Colonic mucosa (tissue), 4 donors: ENCODE measurements at regions not wholly inside any gene's neighbourhood (a gene's known extent, or its start where the extent isn't known, plus 50 kb on each side); places are given as distances from the start of the nearest gene placed in this dataset.

Source experiments
- DNase-seq: peaks from one replicate; pipeline ENCODE4 v3.0.0-alpha.2; 2020
- H3K27ac ChIP-seq: fragments of 200-600 bp; one replicate; pipeline ENCODE4 v1.8.0; 2021
- H3K27me3 ChIP-seq: fragments of 200-600 bp; one replicate; pipeline ENCODE4 v1.8.0; 2021
- H3K36me3 ChIP-seq: fragments of 200-600 bp; one replicate; pipeline ENCODE4 v1.8.0; 2021
- H3K4me1 ChIP-seq: fragments of 200-600 bp; one replicate; pipeline ENCODE4 v1.8.0; 2021; ENCODE audit warnings: mild to moderate bottlenecking
- H3K4me3 ChIP-seq: fragments of 200-600 bp; one replicate; pipeline ENCODE4 v1.8.0; 2021
- H3K9ac ChIP-seq, 2 donors: one replicate each; pipeline ENCODE4 v1.7.0; 2013; ENCODE audit warnings: control low read depth in 2 of 2, low read depth in 2 of 2, low read length in 2 of 2
- H3K9me3 ChIP-seq: fragments of 200-600 bp; one replicate; pipeline ENCODE4 v1.8.0; 2021
- intact Hi-C: fragments of 100-400 bp; cut with DNase I; formaldehyde crosslinking; loops from one replicate; pipeline ENCODE4 v1.14.1; 2022
- TF ChIP-seq, protein P1 (sequence below): fragments of 200-600 bp; IDR thresholded peaks from one replicate; pipeline ENCODE4 v1.8.0; 2022; ENCODE audit warnings: antibody characterized with exemption, mild to moderate bottlenecking
- donor health status: healthy.
- donor health status: DM: no; HTN: no; CAD: no.
- donor health status: DM: no; HTN: no; CAD: no.

DNA sequence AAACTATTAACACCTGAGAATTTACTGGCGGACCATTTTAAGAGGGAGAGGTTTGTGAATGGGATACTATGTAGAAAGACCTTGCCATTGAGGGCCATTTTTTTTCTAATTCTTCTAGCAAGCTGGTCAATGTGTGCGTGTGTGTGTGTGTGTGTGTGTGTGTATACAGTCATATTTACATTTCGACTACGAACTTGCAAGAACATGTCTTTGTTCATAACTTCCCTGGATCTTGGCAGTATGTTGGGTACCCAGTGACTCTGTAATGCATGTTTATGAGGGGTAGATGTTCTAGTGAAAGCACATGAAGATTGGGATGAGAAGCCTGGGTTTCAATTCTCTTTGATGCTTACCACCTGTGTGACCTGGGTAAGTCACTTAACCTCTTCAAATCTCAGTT is 133.6 kb downstream of the UBE2E3 start:
- TF ChIP-seq, protein P1, sequence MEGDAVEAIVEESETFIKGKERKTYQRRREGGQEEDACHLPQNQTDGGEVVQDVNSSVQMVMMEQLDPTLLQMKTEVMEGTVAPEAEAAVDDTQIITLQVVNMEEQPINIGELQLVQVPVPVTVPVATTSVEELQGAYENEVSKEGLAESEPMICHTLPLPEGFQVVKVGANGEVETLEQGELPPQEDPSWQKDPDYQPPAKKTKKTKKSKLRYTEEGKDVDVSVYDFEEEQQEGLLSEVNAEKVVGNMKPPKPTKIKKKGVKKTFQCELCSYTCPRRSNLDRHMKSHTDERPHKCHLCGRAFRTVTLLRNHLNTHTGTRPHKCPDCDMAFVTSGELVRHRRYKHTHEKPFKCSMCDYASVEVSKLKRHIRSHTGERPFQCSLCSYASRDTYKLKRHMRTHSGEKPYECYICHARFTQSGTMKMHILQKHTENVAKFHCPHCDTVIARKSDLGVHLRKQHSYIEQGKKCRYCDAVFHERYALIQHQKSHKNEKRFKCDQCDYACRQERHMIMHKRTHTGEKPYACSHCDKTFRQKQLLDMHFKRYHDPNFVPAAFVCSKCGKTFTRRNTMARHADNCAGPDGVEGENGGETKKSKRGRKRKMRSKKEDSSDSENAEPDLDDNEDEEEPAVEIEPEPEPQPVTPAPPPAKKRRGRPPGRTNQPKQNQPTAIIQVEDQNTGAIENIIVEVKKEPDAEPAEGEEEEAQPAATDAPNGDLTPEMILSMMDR = no peak

DNA sequence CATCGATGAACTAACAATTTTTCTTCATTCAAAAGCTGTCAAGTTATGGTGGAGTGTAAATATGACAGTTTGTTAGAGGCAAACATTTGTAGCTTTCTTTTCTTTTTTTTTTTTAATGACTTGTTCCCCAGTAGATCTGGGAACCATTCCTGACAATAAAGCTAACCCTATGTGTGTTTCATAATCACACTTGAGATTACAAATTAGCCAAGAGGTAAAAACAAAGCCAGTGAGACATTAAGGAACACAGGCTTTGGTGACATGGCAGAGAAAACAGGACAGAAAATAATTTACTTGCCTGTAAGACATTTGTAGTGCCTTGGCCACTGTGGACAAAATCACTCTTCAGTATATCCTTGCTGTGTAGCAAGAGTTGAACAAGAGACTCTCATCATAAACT is 135.9 kb downstream of the UBE2E3 start:
- TF ChIP-seq, protein P1 = no peak
- Histone ChIP-seq H3K27me3 (no peaks in the 10 kb centered on the region), H3K4me1 (no peaks in the 10 kb centered on the region), H3K9ac (no peak overlapping the region), H3K9me3 (no peaks in the 10 kb centered on the region), H3K4me3 (no peak overlapping the region), H3K36me3 (no peaks in the 10 kb centered on the region), H3K27ac (no peak overlapping the region)
- no peak for DNase-seq
- intact Hi-C loops = no loop called here

More for the DNA sequence above, 133.6 kb downstream of the UBE2E3 start:
- Histone ChIP-seq H3K9me3 (no peaks in the 10 kb centered on the region), H3K9ac (no peak overlapping the region), H3K36me3 (no peaks in the 10 kb centered on the region), H3K4me3 (no peak overlapping the region), H3K27ac (no peak overlapping the region), H3K4me1 (no peaks in the 10 kb centered on the region), H3K27me3 (no peaks in the 10 kb centered on the region)
- intact Hi-C loops = no loop called here
- no peak for DNase-seq

DNA sequence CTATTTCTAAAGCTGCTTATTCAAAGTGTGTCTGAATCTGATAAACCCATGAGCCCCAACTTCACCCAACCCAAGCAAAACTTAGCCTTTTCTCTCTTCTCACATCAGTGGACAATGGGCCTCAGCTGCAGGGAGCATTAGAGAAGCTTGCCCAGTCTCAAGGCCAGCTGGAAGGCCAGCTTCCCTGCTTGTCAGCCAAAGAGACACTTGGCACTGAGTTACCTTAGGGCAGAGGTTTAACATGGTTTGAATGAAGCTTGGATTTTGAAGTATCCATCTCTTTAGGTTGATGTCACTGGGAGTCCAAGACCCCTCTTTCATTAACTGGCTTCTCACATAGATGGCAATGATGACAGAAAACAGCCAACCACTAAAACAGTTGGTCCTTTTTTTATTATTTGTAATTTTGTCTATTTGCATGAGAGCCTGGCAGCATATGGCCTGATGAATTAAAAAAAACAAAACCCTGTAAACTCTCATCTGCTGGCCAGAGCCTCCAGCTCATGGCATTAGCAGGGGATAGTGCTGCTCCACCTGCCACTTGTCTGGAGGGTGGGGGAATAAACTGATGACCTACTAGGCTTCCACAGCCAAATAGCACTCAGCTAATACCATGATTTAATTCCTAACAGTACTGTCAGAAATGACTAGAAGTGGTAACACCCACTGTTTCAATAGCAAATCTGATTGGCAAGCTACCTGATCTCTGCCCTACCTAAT is 137.0 kb downstream of the UBE2E3 start:
- intact Hi-C loops = no loop called here
- TF ChIP-seq, protein P1 = no peak
- DNase-seq = no peak

DNA sequence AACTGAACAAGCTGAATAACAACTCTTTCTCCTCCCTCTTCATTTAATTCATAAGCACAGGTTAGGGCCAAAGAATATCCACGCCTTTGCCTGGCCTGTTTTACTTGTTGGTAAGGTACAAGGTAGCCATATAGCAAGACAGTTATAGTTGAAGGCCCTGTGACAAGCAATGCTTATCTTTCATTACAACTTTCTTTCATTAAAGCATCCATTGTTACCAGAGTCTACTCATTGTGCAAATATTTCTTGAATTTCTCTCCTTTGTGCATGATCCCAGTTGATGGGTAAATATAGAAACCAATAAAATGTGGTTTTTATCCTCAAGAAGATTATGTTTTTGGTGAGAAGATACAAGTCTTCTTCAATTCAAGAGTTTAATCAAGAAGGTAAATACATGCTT is 140.2 kb downstream of the UBE2E3 start:
- Histone ChIP-seq H3K9ac (no peak overlapping the region), H3K4me1 (no peaks in the 10 kb centered on the region), H3K9me3 (no peaks in the 10 kb centered on the region), H3K4me3 (no peak overlapping the region), H3K36me3 (no peaks in the 10 kb centered on the region), H3K27ac (no peak overlapping the region), H3K27me3 (no peaks in the 10 kb centered on the region)
- TF ChIP-seq, protein P1 = no peak
- DNase-seq = no peak
- intact Hi-C loops = no loop called here

More for the DNA sequence above, 137.0 kb downstream of the UBE2E3 start:
- Histone ChIP-seq H3K9me3 (no peaks in the 10 kb centered on the region), H3K36me3 (no peaks in the 10 kb centered on the region), H3K4me1 (no peaks in the 10 kb centered on the region), H3K4me3 (no peak overlapping the region), H3K9ac (no peak overlapping the region), H3K27me3 (no peaks in the 10 kb centered on the region), H3K27ac (no peak overlapping the region)

DNA sequence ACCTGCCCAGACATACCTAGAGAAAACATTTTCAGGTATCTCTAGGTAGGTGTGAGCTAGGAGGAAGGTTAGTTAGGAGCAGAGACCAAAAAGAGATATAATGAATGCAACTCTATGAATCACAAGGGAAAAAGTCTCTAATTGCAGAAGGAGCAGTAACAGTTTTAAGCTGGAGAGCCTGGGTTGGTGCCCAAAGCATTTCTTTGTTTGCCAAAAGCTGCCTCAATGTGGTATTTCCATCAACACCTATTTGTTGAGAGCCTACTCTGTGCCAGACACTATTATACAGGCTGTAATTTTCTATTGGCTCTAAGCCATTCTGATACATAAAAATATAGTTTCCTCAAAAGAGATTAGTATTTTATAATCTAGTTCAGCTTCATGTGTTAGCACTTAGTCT is 141.6 kb downstream of the UBE2E3 start:
- Histone ChIP-seq H3K9ac (no peak overlapping the region), H3K27me3 (no peaks in the 10 kb centered on the region), H3K4me3 (no peak overlapping the region), H3K9me3 (no peaks in the 10 kb centered on the region), H3K36me3 (no peaks in the 10 kb centered on the region), H3K27ac (no peak overlapping the region), H3K4me1 (no peaks in the 10 kb centered on the region)
- DNase-seq = no peak
- intact Hi-C loops = no loop called here
- TF ChIP-seq, protein P1 = no peak
